ENCODE measurements at regions not wholly inside any gene's neighbourhood (a gene's known extent, or its start where the extent isn't known, plus 50 kb on each side); places are given as distances from the start of the nearest gene placed in this dataset.

GRCh38 chr4:111802191-111802590 lies 343.1 kb upstream of the FAM241A start:
- DNase-seq (ENCODE audit: low read depth): no peak

- DNase-seq (ENCODE audit: low read depth): no peak
These were observed 338.9 kb upstream of the FAM241A start for GRCh38 chr4:111806331-111806730.

GRCh38 chr4:111807576-111807975 lies 337.7 kb upstream of the FAM241A start:
- DNase-seq (ENCODE audit: low read depth): no peak

- no peak for DNase-seq (ENCODE audit: low read depth)
These were observed 337.1 kb upstream of the FAM241A start for GRCh38 chr4:111808174-111808573.

- DNase-seq (ENCODE audit: low read depth): no peak
These were observed 333.6 kb upstream of the FAM241A start for GRCh38 chr4:111811661-111812060.

GRCh38 chr4:111812114-111812513 lies 333.1 kb upstream of the FAM241A start:
- DNase-seq (ENCODE audit: low read depth): no peak

GRCh38 chr4:111812760-111813159 lies 332.5 kb upstream of the FAM241A start:
- no peak for DNase-seq (ENCODE audit: low read depth)

GRCh38 chr4:111813555-111814140 lies 331.6 kb upstream of the FAM241A start:
- DNase-seq (ENCODE audit: low read depth): no peak

- no peak for DNase-seq (ENCODE audit: low read depth)
These were observed 330.3 kb upstream of the FAM241A start for GRCh38 chr4:111814961-111815360.

GRCh38 chr4:111821342-111821741 lies 323.9 kb upstream of the FAM241A start:
- no peak for DNase-seq (ENCODE audit: low read depth)

GRCh38 chr4:111836601-111837000 lies 308.7 kb upstream of the FAM241A start:
- DNase-seq (ENCODE audit: low read depth): no peak

- DNase-seq (ENCODE audit: low read depth): no peak
These were observed 307.5 kb upstream of the FAM241A start for GRCh38 chr4:111837761-111838160.

- no peak for DNase-seq (ENCODE audit: low read depth)
These were observed 306.8 kb upstream of the FAM241A start for GRCh38 chr4:111838406-111838930.

- DNase-seq (ENCODE audit: low read depth): no peak
These were observed 306.1 kb upstream of the FAM241A start for GRCh38 chr4:111839141-111839540.

GRCh38 chr4:111842336-111842735 lies 302.9 kb upstream of the FAM241A start:
- DNase-seq (ENCODE audit: low read depth): no peak

GRCh38 chr4:111847296-111848008 lies 297.8 kb upstream of the FAM241A start:
- DNase-seq (ENCODE audit: low read depth): no peak

- DNase-seq (ENCODE audit: low read depth): no peak
These were observed 295.4 kb upstream of the FAM241A start for GRCh38 chr4:111849746-111850284.

- no peak for DNase-seq (ENCODE audit: low read depth)
These were observed 290.7 kb upstream of the FAM241A start for GRCh38 chr4:111854494-111855087.

- no peak for DNase-seq (ENCODE audit: low read depth)
These were observed 289.9 kb upstream of the FAM241A start for GRCh38 chr4:111855308-111855707.

GRCh38 chr4:111864066-111864465 lies 281.2 kb upstream of the FAM241A start:
- no peak for DNase-seq (ENCODE audit: low read depth)

GRCh38 chr4:111869339-111869738 lies 275.9 kb upstream of the FAM241A start:
- no peak for DNase-seq (ENCODE audit: low read depth)

GRCh38 chr4:111871802-111872201 lies 273.5 kb upstream of the FAM241A start:
- no peak for DNase-seq (ENCODE audit: low read depth)

- DNase-seq (ENCODE audit: low read depth): no peak
These were observed 271.5 kb upstream of the FAM241A start for GRCh38 chr4:111873801-111874200.

All from activated T-cell treated with anti-CD3 and anti-CD28 coated beads for 1 hour (primary cell).